ENCODE measurements at regions not wholly inside any gene's neighbourhood (a gene's known extent, or its start where the extent isn't known, plus 50 kb on each side); places are given as distances from the start of the nearest gene placed in this dataset.
"Not testable (repeated sequence)": the region's sequence is repeated elsewhere in the genome, so short reads cannot be mapped to it uniquely, and the experiment has no call there.

- no peak for DNase-seq
Measured at GRCh38 chr6:138663892-138664291, 109.7 kb upstream of the CCDC28A start.

GRCh38 chr6:138664745-138665144 is 108.8 kb upstream of the CCDC28A start:
- DNase-seq = no peak

GRCh38 chr6:138666636-138667035 is 106.9 kb upstream of the CCDC28A start:
- no peak for DNase-seq

GRCh38 chr6:138667408-138667807 is 106.2 kb upstream of the CCDC28A start:
- no peak for DNase-seq

GRCh38 chr6:138671351-138671750 is 102.2 kb upstream of the CCDC28A start:
- DNase-seq = no peak

- DNase-seq = no peak
Measured at GRCh38 chr6:138673346-138674014, 100.1 kb upstream of the CCDC28A start.

GRCh38 chr6:138674444-138674843 is 99.1 kb upstream of the CCDC28A start:
- DNase-seq = not testable (repeated sequence)

- no peak for DNase-seq
Measured at GRCh38 chr6:138677538-138677937, 96.0 kb upstream of the CCDC28A start.

GRCh38 chr6:138678168-138678567 is 95.4 kb upstream of the CCDC28A start:
- no peak for DNase-seq

- DNase-seq = no peak
Measured at GRCh38 chr6:138680085-138680484, 93.5 kb upstream of the CCDC28A start.

GRCh38 chr6:138681627-138682026 is 91.9 kb upstream of the CCDC28A start:
- DNase-seq = no peak

- no peak for DNase-seq
Measured at GRCh38 chr6:138682704-138683527, 90.7 kb upstream of the CCDC28A start.

GRCh38 chr6:138685257-138685656 is 88.3 kb upstream of the CCDC28A start:
- no peak for DNase-seq

- no peak for DNase-seq
Measured at GRCh38 chr6:138685781-138686180, 87.8 kb upstream of the CCDC28A start.

GRCh38 chr6:138688580-138688979 is 85.0 kb upstream of the CCDC28A start:
- no peak for DNase-seq

GRCh38 chr6:138689849-138690248 is 83.7 kb upstream of the CCDC28A start:
- no peak for DNase-seq

GRCh38 chr6:138690975-138691594 is 82.5 kb upstream of the CCDC28A start:
- DNase-seq = no peak

GRCh38 chr6:138691595-138692057 is 81.9 kb upstream of the CCDC28A start:
- DNase-seq = peak; percentile 7

GRCh38 chr6:138692058-138692977 is 81.3 kb upstream of the CCDC28A start:
- DNase-seq = peak; percentile 84

- DNase-seq = peak; percentile 55
Measured at GRCh38 chr6:138692978-138693909, 80.3 kb upstream of the CCDC28A start.

GRCh38 chr6:138695193-138695592 is 78.4 kb upstream of the CCDC28A start:
- no peak for DNase-seq

Data from hindlimb muscle (tissue), 1 donor.